Stomach (tissue), 4 donors: ENCODE measurements at regions not wholly inside any gene's neighbourhood (a gene's known extent, or its start where the extent isn't known, plus 50 kb on each side); places are given as distances from the start of the nearest gene placed in this dataset.

Experiments used
- POLR2A ChIP-seq, 4 donors: fragments of 450-650 bp; IDR thresholded peaks; one replicate each; pipeline ENCODE4 v1.6.1; 2016; ENCODE audit warnings: antibody characterized with exemption in 4 of 4, control low read depth in 2 of 4, mild to moderate bottlenecking in 1 of 4, moderate library complexity in 1 of 4
- TF ChIP-seq, protein P1 (sequence below), 7 experiments: fragments of 450-650 bp in 4 of 7; fragments of 200-600 bp in 3 of 7; sonication (generic) in 3 of 7; IDR thresholded peaks; one replicate each; pipeline ENCODE4 v1.5.1; 2016 to 2019; ENCODE audit warnings: antibody characterized with exemption in 7 of 7, control low read depth in 2 of 7, mild to moderate bottlenecking in 1 of 7

GRCh38 chr9:117882171-117882570, 178.0 kb downstream of the TLR4 start:
- TF ChIP-seq, protein P1, sequence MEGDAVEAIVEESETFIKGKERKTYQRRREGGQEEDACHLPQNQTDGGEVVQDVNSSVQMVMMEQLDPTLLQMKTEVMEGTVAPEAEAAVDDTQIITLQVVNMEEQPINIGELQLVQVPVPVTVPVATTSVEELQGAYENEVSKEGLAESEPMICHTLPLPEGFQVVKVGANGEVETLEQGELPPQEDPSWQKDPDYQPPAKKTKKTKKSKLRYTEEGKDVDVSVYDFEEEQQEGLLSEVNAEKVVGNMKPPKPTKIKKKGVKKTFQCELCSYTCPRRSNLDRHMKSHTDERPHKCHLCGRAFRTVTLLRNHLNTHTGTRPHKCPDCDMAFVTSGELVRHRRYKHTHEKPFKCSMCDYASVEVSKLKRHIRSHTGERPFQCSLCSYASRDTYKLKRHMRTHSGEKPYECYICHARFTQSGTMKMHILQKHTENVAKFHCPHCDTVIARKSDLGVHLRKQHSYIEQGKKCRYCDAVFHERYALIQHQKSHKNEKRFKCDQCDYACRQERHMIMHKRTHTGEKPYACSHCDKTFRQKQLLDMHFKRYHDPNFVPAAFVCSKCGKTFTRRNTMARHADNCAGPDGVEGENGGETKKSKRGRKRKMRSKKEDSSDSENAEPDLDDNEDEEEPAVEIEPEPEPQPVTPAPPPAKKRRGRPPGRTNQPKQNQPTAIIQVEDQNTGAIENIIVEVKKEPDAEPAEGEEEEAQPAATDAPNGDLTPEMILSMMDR (IDR thresholded peaks at IDR 0.05) = no peak
- TF ChIP-seq POLR2A (IDR thresholded peaks at IDR 0.05) = no peak
